ENCODE measurements at regions not wholly inside any gene's neighbourhood (a gene's known extent, or its start where the extent isn't known, plus 50 kb on each side); places are given as distances from the start of the nearest gene placed in this dataset.

DNA sequence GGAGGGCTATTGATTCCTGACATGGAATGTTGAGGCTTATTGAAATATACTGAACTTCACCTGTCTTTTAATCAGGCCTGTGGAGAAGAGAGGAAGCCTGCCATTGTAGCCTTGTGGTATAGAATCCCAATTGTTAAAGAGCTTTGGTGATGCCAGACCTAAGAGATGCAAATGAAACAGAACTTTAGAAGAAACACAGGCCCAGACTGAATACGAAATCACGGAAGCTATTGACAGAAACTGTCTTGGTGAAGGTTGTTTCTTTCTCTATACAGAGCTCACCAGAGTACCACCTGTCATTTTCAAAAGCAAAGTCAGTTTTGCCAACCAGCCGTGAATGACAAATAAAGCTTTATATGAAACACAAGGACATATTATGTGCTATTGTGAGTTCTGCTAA lies 660.3 kb downstream of the ISL1 start:
- Mint-ChIP-seq H3K4me3 (no peak overlapping the region), H3K27ac (no peak overlapping the region), H3K36me3 (no peaks in the 10 kb centered on the region), H3K27me3 (ENCODE audit: low read depth in 2 of 2) (no peaks in the 10 kb centered on the region), H3K4me1 (no peaks in the 10 kb centered on the region), H3K9me3 (peaks cover 5 to 6% of the 10 kb centered on the region in 2 donors)
- TF ChIP-seq, protein P1, sequence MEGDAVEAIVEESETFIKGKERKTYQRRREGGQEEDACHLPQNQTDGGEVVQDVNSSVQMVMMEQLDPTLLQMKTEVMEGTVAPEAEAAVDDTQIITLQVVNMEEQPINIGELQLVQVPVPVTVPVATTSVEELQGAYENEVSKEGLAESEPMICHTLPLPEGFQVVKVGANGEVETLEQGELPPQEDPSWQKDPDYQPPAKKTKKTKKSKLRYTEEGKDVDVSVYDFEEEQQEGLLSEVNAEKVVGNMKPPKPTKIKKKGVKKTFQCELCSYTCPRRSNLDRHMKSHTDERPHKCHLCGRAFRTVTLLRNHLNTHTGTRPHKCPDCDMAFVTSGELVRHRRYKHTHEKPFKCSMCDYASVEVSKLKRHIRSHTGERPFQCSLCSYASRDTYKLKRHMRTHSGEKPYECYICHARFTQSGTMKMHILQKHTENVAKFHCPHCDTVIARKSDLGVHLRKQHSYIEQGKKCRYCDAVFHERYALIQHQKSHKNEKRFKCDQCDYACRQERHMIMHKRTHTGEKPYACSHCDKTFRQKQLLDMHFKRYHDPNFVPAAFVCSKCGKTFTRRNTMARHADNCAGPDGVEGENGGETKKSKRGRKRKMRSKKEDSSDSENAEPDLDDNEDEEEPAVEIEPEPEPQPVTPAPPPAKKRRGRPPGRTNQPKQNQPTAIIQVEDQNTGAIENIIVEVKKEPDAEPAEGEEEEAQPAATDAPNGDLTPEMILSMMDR (IDR thresholded peaks at IDR 0.05) = no peak
- H3K36me3 ChIP-seq (ENCODE audit: control insufficient read depth, insufficient read depth, low read length) = no peaks in the 10 kb centered on the region
- intact Hi-C loops (cut with micrococcal nuclease) = no loop called here
- no peak overlapping the region for H3K27ac ChIP-seq (ENCODE audit: low read length)
- H3K4me3 ChIP-seq (ENCODE audit: low read length) = no peak overlapping the region
- no peaks in the 10 kb centered on the region for H3K9me3 ChIP-seq (ENCODE audit: control insufficient read depth, insufficient read depth, low read length)
- 82% methylated on average over 2 of the region's 3 CpGs for WGBS (ENCODE audit: insufficient coverage)
- H3K27me3 ChIP-seq (ENCODE audit: control insufficient read depth, insufficient read depth, low read length) = no peaks in the 10 kb centered on the region
- DNase-seq (no peak), ATAC-seq (no peak)
- no peaks in the 10 kb centered on the region for H3K4me1 ChIP-seq (ENCODE audit: control insufficient read depth, insufficient read depth, low read length)

DNA sequence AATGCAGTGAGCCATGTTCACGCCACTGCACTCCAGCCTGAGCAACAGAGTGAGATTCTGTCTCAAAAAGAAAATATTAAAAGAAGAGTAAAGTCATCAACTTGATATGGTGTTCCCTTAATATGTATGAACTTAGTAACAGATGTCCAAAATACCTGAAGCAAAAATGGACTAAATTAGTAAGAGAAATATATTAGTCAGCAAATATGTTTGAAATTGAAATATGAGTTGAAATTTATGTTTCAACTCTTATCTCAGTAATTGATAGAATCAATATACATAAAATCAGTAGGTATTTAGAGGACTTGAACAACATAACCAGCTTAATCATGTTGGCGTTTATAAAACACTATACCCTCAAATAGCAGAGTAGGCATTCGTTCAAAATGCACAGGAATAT lies 668.5 kb downstream of the ISL1 start:
- no peaks in the 10 kb centered on the region for H3K4me1 Mint-ChIP-seq
- H3K9me3 Mint-ChIP-seq = peaks cover 3 to 10% of the 10 kb centered on the region in 2 donors
- Histone ChIP-seq H3K9me3 (ENCODE audit: control insufficient read depth, insufficient read depth, low read length) (no peaks in the 10 kb centered on the region), H3K27ac (ENCODE audit: low read length) (no peak overlapping the region), H3K4me3 (ENCODE audit: low read length) (no peak overlapping the region), H3K36me3 (ENCODE audit: control insufficient read depth, insufficient read depth, low read length) (no peaks in the 10 kb centered on the region), H3K27me3 (ENCODE audit: control insufficient read depth, insufficient read depth, low read length) (no peaks in the 10 kb centered on the region), H3K4me1 (ENCODE audit: control insufficient read depth, insufficient read depth, low read length) (no peaks in the 10 kb centered on the region)
- no peaks in the 10 kb centered on the region for H3K27me3 Mint-ChIP-seq (ENCODE audit: low read depth in 2 of 2)
- no peak overlapping the region for H3K4me3 Mint-ChIP-seq
- 88% methylated on average over 1 of the region's 3 CpGs for WGBS (ENCODE audit: insufficient coverage)
- no peak for DNase-seq
- H3K36me3 Mint-ChIP-seq = no peaks in the 10 kb centered on the region
- TF ChIP-seq, protein P1 (IDR thresholded peaks at IDR 0.05) = no peak
- H3K27ac Mint-ChIP-seq = no peak overlapping the region
- intact Hi-C loops (cut with micrococcal nuclease) = no loop called here
- ATAC-seq = no peak

DNA sequence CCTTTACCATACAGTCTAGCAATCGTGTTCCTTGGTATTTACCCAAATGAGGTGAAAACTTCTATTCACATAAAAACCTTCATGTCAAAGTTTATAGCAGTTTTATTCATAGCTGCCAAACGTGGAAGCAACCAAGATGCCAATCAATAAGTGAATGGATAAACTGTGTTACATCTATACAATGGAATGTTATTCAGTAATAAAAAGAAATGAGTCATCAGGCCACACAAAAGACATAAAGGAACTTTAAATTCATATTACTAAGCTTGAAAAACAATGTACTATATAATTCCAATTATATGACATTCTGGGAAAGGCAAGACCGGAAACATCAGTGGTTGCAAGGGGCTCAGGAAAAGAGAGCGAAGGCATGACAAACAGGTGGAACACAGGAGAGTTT lies 679.9 kb downstream of the ISL1 start:
- WGBS (ENCODE audit: insufficient coverage) = 91% methylated on average over 3 of the region's 4 CpGs
- DNase-seq = no peak
- no peaks in the 10 kb centered on the region for H3K4me1 Mint-ChIP-seq

DNA sequence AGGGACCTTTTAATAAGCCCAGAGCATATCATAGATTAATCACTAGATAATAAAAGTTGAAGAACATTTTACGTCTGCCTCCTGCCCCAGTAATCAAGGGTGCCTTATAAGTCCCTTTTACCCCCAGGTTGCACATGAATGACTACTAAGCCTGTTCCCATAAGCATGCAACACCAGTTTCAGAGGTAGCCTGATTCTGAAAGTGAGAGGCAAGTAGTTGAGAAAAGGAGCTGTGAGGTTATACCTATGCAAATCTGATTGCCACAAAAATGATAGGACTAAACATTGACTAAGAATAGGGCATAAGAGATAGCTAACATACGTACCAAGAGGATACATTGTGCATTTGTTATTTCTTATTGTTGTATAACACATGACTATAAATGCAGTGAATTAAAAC lies 681.9 kb downstream of the ISL1 start:
- Mint-ChIP-seq H3K36me3 (no peaks in the 10 kb centered on the region), H3K9me3 (peaks cover 6 to 9% of the 10 kb centered on the region in 2 donors), H3K27me3 (ENCODE audit: low read depth in 2 of 2) (no peaks in the 10 kb centered on the region), H3K4me1 (no peaks in the 10 kb centered on the region), H3K4me3 (no peak overlapping the region), H3K27ac (no peak overlapping the region)
- TF ChIP-seq, protein P1 (IDR thresholded peaks at IDR 0.05) = no peak
- DNase-seq (no peak), ATAC-seq (no peak)
- Histone ChIP-seq H3K36me3 (ENCODE audit: control insufficient read depth, insufficient read depth, low read length) (no peaks in the 10 kb centered on the region), H3K27me3 (ENCODE audit: control insufficient read depth, insufficient read depth, low read length) (no peaks in the 10 kb centered on the region), H3K4me1 (ENCODE audit: control insufficient read depth, insufficient read depth, low read length) (no peaks in the 10 kb centered on the region), H3K9me3 (ENCODE audit: control insufficient read depth, insufficient read depth, low read length) (no peaks in the 10 kb centered on the region), H3K27ac (ENCODE audit: low read length) (no peak overlapping the region), H3K4me3 (ENCODE audit: low read length) (no peak overlapping the region)
- intact Hi-C loops (cut with micrococcal nuclease) = no loop called here
- 70% methylated on average over 1 of the region's 2 CpGs for WGBS (ENCODE audit: insufficient coverage)

More for the DNA sequence above, 679.9 kb downstream of the ISL1 start:
- Mint-ChIP-seq H3K27me3 (ENCODE audit: low read depth in 2 of 2) (no peaks in the 10 kb centered on the region), H3K36me3 (no peaks in the 10 kb centered on the region), H3K27ac (no peak overlapping the region), H3K4me3 (no peak overlapping the region), H3K9me3 (peaks cover 3% of the 10 kb centered on the region in 2 donors)
- no peak overlapping the region for H3K27ac ChIP-seq (ENCODE audit: low read length)
- TF ChIP-seq, protein P1 (IDR thresholded peaks at IDR 0.05) = no peak
- H3K4me3 ChIP-seq (ENCODE audit: low read length) = no peak overlapping the region
- no peaks in the 10 kb centered on the region for H3K27me3 ChIP-seq (ENCODE audit: control insufficient read depth, insufficient read depth, low read length)
- ATAC-seq = no peak
- no peaks in the 10 kb centered on the region for H3K4me1 ChIP-seq (ENCODE audit: control insufficient read depth, insufficient read depth, low read length)
- no peaks in the 10 kb centered on the region for H3K9me3 ChIP-seq (ENCODE audit: control insufficient read depth, insufficient read depth, low read length)
- no peaks in the 10 kb centered on the region for H3K36me3 ChIP-seq (ENCODE audit: control insufficient read depth, insufficient read depth, low read length)
- intact Hi-C loops (cut with micrococcal nuclease) = no loop called here

Data from natural killer cell (primary cell).